ENCODE measurements at regions not wholly inside any gene's neighbourhood (a gene's known extent, or its start where the extent isn't known, plus 50 kb on each side); places are given as distances from the start of the nearest gene placed in this dataset.

DNA sequence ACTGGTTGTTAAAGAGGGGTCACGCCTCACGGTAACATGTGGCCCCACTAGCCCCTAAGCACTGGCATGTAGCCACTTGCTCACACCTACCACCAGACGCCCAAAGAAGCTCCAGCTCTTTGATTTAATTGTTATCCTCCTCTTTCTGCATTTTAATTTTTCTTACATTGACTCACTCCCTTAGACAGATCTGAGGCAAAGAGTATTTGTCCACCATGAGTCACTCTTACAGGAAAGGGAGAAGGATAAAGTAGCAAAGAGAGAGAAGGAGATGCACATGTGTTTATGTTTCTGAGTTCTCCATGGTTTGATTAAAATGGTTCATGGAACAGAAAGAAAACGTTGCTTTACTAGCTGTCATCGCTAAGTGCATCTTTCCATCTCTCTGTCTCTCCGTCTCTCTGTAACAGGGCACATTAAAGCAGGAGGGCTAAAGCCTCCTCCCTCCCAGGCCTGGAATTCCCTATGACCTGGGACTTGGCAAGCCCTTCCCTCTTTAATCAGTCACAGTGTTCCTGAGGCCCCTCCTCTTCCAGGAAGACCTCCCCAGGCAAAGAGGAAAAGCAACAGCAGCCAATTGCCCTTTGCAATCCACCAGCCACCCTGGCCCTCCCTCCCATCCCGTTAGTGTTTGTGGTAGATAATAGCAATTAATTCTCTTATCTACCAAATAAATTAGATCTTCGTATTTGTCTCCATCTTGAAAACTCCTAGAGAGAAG is 112.8 kb upstream of the TSHZ2 start:
- DNase-seq, result peak in 1 of 14 donors; percentile 52

DNA sequence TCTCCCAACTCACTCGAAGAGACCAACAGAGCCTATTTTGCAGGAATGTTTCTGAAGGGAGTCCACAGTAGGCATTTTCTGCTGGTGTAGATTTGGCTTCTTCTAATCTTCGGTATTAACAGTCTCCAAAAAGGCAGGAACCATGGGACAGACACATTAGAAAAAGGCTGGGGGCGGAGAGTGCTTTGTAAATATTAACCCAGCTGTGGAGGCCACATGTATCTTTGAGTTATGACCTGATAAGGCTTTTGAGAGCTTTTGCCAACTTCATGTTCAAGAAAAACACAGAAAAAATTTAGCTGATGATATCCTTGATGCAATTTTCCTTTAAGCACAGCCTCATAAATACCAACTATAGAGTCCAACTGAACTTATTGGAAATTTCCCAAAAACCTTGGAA is 119.4 kb upstream of the TSHZ2 start:
- no peak for DNase-seq

DNA sequence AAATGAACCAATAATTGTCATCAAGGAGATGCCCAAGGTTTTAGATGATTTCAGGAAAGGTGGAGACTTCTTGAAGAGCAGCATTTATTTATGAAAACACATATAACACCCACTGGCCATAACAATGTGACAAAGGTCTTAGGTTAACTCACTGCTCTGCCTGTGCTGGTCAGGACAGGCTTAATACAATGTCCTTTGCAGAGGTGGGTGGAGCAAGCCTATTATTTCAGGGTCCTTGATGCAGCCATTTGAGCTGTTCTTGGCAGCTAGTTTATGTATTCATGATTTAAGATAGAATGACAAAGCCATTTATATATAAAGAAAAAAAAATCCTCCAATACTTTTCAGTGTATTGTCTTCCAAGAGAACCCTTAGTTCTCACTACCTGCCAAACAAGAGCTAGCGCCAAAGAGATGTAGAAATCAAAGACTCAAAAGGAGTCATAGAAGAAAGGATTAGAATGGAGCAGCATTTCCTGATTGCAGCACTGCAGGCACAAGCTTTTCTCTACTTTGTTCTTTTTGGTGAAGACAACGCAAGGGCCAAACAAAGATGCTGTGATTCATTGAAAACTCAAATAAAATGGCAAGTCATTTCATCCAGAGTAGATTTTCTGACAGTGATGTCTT is 124.3 kb upstream of the TSHZ2 start:
- DNase-seq, result no peak

GRCh38 chr20:52847029-52847660 is 125.0 kb upstream of the TSHZ2 start:
- DNase-seq, result no peak

- no peak for DNase-seq
These were observed 127.1 kb upstream of the TSHZ2 start for GRCh38 chr20:52845044-52845443.

- no peak for DNase-seq
These were observed 128.7 kb upstream of the TSHZ2 start for GRCh38 chr20:52843425-52843824.

GRCh38 chr20:52841003-52841402 is 131.2 kb upstream of the TSHZ2 start:
- no peak for DNase-seq

GRCh38 chr20:52840041-52840440 is 132.1 kb upstream of the TSHZ2 start:
- no peak for DNase-seq

DNA sequence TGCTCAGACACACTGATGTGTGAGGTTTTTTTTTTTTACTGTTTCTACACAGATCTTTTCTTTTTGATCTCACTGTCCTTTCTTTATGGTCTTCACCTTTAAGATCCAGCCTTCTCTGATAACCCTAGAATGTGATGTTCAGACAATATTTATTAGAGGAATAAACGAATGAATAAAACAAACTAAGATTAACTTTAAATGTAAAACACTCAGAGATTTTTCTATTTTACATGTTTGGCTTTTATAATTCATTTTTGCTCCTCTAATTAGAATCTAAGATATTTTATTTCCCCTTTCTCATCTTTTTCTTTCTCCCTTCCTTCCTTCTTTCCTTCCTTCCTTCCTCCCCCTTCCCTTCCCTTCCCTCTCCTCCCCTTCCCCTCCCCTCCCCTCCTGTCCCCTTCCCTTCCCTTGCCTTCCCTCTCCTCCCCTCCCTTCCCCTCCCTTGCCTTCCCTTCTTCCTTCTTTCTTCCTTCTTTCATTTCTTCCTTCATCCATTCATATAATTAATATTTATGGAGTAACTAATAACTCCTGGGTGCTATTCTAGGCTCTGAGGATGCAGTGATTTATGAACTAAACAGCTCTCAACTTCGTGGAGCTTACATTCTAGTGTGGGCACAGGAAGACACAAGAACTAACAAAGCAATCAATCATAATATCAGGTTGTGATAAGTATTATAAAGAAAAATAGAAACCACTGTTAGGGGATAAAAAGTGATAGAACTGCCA is 133.5 kb upstream of the TSHZ2 start:
- no peak for DNase-seq

- DNase-seq, result no peak
These were observed 134.8 kb upstream of the TSHZ2 start for GRCh38 chr20:52837378-52837777.

- DNase-seq, result no peak
These were observed 138.3 kb upstream of the TSHZ2 start for GRCh38 chr20:52833901-52834300.

GRCh38 chr20:52832151-52832774 is 139.9 kb upstream of the TSHZ2 start:
- no peak for DNase-seq

DNA sequence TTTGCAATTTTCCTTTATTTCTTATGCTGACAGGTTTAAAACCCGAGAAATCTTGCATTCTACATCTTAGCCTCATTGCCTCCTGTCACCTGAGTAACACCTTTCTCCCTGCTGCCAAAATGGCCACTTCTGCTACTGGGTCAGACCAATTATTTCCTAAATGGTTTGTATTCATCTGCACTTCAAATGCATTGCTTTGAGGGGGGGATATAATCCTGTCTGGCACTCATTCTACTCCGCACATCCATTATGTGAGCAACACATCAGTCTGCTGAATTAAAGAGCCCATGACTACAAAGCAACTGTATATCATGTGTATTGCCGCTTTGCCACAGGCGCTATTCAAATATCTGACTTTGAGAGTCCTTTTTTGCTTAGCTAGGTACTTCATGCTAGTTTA is 141.6 kb upstream of the TSHZ2 start:
- DNase-seq, result no peak

- DNase-seq, result no peak
These were observed 143.0 kb upstream of the TSHZ2 start for GRCh38 chr20:52829111-52829510.

- no peak for DNase-seq
These were observed 144.0 kb upstream of the TSHZ2 start for GRCh38 chr20:52828199-52828598.

GRCh38 chr20:52826722-52827121 is 145.4 kb upstream of the TSHZ2 start:
- no peak for DNase-seq

DNA sequence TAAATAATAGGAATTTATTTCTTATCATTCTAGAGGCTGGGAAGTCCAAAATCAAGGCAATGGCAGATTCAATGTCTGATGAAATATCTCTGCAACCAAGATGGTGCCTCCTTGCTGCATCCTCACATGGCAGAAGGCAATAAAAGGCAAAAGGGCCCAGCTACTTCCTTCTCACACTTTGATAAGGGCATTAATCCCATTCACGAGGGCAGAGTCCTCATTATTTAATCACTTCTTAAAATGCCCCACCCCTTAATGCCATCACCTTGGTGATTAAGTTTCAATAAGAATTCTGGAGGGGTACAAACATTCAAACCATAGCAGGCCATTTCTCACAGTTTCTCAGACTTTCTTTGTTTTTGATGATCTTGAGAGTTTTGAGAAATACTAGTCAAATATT is 145.8 kb upstream of the TSHZ2 start:
- no peak for DNase-seq

DNA sequence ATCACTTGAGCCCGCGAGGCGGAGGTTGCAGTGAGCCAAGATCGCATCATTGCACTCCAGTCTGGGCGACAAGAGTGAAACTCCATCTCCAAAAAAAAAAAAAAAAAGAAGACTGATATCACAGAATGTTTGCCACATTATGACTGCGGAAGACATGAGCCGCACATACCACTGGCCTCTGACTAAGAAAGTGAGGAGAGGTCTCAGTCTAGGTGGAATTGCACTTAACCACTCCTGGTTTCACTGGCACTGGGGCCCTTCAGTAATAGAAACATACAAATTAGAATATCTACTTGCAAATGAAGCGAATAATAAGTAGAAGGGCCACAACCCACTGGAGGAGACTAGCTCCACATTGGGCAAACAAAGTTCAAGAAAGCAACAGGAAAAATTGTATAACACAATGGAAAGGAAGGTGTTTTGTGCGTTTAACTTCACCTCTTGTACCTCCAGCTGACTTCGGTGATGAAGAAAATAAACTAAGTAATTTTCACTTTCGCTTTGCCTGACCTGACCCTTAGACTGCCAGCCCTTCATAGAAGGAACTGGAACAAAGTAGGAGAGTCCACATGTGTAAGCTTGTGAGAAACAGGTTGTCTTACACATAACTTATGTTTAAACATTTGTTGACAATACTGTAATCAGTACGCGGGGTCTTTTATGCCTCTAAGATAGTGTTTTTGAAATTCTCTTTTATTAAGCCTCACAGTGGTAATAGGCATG is 147.5 kb upstream of the TSHZ2 start:
- no peak for DNase-seq

- DNase-seq, result no peak
These were observed 148.9 kb upstream of the TSHZ2 start for GRCh38 chr20:52823303-52823702.

- DNase-seq, result no peak
These were observed 151.4 kb upstream of the TSHZ2 start for GRCh38 chr20:52820641-52821292.

DNA sequence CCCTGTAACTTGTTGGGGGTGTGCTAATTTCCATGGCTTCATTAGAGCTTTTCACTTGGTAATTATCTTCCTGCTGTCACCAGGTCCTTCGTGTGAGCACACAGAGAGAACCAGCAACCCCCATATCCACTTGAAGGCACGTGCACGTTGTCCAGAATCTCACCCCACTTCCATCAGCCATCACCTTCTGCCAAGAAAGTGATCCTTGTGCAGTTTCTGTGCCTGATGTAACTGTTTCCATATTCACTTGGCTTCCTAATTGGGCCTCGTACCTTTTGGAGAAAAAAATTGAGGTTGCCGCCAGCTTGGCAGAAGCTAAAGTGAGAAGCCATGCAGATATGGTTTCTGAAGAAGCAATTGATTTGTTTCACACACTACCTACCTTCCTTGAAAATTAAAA is 153.7 kb upstream of the TSHZ2 start:
- DNase-seq, result no peak

GRCh38 chr20:52817981-52818380 is 154.2 kb upstream of the TSHZ2 start:
- no peak for DNase-seq
